ENCODE measurements at regions not wholly inside any gene's neighbourhood (a gene's known extent, or its start where the extent isn't known, plus 50 kb on each side); places are given as distances from the start of the nearest gene placed in this dataset.
"Not testable (repeated sequence)": the region's sequence is repeated elsewhere in the genome, so short reads cannot be mapped to it uniquely, and the experiment has no call there.

DNA sequence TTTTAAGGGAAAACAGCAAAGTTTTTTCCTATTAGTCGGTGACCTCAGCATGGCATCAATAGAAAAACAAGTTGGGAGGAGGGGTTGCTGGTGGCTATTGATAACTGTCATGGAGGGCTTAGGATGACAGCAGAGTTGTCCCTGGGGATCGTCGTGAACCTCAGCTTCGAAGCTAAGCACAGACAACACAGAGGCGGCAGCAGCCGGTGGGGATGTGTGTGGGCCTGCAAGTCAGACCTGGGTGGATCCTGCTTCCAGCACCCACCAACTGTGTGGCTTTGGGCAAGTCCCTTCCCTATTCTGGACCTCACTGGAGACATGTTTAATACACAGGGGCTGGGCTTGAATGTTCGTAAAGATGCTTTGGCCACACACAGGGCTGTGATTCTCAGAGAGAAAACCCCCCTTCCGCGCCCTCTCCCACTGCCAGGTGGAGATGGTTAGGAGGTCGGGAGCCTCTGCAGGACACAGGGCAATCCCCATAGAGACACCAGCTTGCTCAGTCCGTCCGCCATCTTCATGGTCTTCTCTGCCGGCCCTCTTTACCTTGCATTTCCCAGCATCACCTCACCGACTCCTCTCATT lies 83.1 kb upstream of the TOX2 start:
- DNase-seq, result peak in 1 of 3 donors; percentile 21
- WGBS (ENCODE audit: insufficient coverage, low coverage, low lambda C conversion rate, missing lambda C conversion rate), result 70% methylated on average over 6 of the region's 14 CpGs
- H3K9me3 ChIP-seq, result no peaks in the 10 kb centered on the region
- no peaks in the 10 kb centered on the region for H3K4me1 ChIP-seq
- no peak overlapping the region for H3K27ac ChIP-seq
- H3K4me3 ChIP-seq, result no peak overlapping the region
- intact Hi-C loops (cut with DNase I), result loop anchor here in 1 of 2 donors (10.0 kb wide), 1 partner anchor 77 kb away; no protein-coding TSS in a partner anchor
- no peak for ATAC-seq
- H3K27me3 ChIP-seq, result no peaks in the 10 kb centered on the region
- TF ChIP-seq POLR2A (IDR thresholded peaks at IDR 0.05) (no peak), CTCF (IDR thresholded peaks at IDR 0.05) (no peak)
- no peaks in the 10 kb centered on the region for H3K36me3 ChIP-seq

DNA sequence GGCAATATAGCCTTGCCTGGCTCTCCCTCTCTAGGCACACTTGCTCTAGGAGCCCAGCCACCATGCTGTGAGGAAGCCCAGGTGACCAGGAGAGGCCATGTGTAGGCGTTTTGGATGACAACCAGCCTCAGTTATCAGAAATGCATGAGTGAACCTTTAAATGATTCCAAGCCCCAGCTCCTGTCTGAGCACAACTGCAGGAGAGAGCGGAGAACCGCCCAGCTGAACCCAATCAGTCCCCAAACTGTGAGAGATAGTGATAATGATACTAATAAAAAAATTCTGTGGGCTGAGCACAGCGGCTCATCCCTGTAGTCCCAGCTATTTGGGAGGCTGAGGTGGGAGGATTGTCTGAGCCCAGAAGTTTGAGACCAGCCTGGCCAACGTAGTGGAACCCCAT lies 83.8 kb upstream of the TOX2 start:
- DNase-seq (peak in 1 of 3 donors; percentile 18), ATAC-seq (no peak)
- Histone ChIP-seq H3K4me1 (no peaks in the 10 kb centered on the region), H3K4me3 (no peak overlapping the region), H3K27ac (no peak overlapping the region), H3K36me3 (no peaks in the 10 kb centered on the region), H3K9me3 (no peaks in the 10 kb centered on the region), H3K27me3 (no peaks in the 10 kb centered on the region)
- TF ChIP-seq CTCF (IDR thresholded peaks at IDR 0.05) (no peak), POLR2A (IDR thresholded peaks at IDR 0.05) (no peak)
- 49% methylated on average over 5 of the region's 5 CpGs for WGBS (ENCODE audit: insufficient coverage, low coverage, low lambda C conversion rate, missing lambda C conversion rate)
- intact Hi-C loops (cut with DNase I), result loop anchor here in 1 of 2 donors (10.0 kb wide), 1 partner anchor 76 kb away; no protein-coding TSS in a partner anchor

GRCh38 chr20:43829951-43830690 lies 84.5 kb upstream of the TOX2 start:
- Histone ChIP-seq H3K4me1 (no peaks in the 10 kb centered on the region), H3K27ac (no peak overlapping the region), H3K27me3 (no peaks in the 10 kb centered on the region), H3K9me3 (no peaks in the 10 kb centered on the region), H3K36me3 (no peaks in the 10 kb centered on the region), H3K4me3 (no peak overlapping the region)
- WGBS (ENCODE audit: insufficient coverage, low coverage, low lambda C conversion rate, missing lambda C conversion rate), result 29% methylated on average over 1 of the region's 6 CpGs
- DNase-seq (peak in 1 of 3 donors; percentile 20), ATAC-seq (no peak)
- intact Hi-C loops (cut with DNase I), result loop anchor here in 1 of 2 donors (10.0 kb wide), 1 partner anchor 75 kb away; no protein-coding TSS in a partner anchor
- TF ChIP-seq POLR2A (IDR thresholded peaks at IDR 0.05) (no peak), CTCF (IDR thresholded peaks at IDR 0.05) (no peak)

GRCh38 chr20:43827940-43828562 lies 86.6 kb upstream of the TOX2 start:
- WGBS (ENCODE audit: insufficient coverage, low coverage, low lambda C conversion rate, missing lambda C conversion rate), result 50% methylated on average over 5 of the region's 5 CpGs
- Histone ChIP-seq H3K27me3 (no peaks in the 10 kb centered on the region), H3K4me3 (no peak overlapping the region), H3K36me3 (no peaks in the 10 kb centered on the region), H3K9me3 (no peaks in the 10 kb centered on the region), H3K4me1 (no peaks in the 10 kb centered on the region), H3K27ac (no peak overlapping the region)
- DNase-seq (no peak), ATAC-seq (no peak)
- TF ChIP-seq POLR2A (IDR thresholded peaks at IDR 0.05), result no peak
- no peak for TF ChIP-seq CTCF (IDR thresholded peaks at IDR 0.05)
- intact Hi-C loops (cut with DNase I), result no loop called here

GRCh38 chr20:43826943-43827342 lies 87.7 kb upstream of the TOX2 start:
- H3K27me3 ChIP-seq; H3K4me1 ChIP-seq; H3K27ac ChIP-seq; H3K36me3 ChIP-seq; intact Hi-C loops (cut with DNase I); ATAC-seq; H3K9me3 ChIP-seq; DNase-seq; H3K4me3 ChIP-seq: not testable (repeated sequence)
- WGBS (ENCODE audit: insufficient coverage, low coverage, low lambda C conversion rate, missing lambda C conversion rate), result 71% methylated on average over 5 of the region's 5 CpGs

Measured in right lobe of liver (tissue), 6 donors.